Skeletal muscle tissue (tissue), 3 donors: ENCODE measurements at regions not wholly inside any gene's neighbourhood (a gene's known extent, or its start where the extent isn't known, plus 50 kb on each side); places are given as distances from the start of the nearest gene placed in this dataset.

Experiments used
- H3K27ac ChIP-seq: one replicate; pipeline ENCODE4 v1.7.0; 2013; ENCODE audit warnings: mild to moderate bottlenecking, low read depth, low read length, inconsistent platforms
- H3K27me3 ChIP-seq, 3 donors: one replicate each; pipeline ENCODE4 v1.7.0; 2013; ENCODE audit warnings: low read length in 3 of 3; ENCODE audit not compliant: control insufficient read depth in 3 of 3, insufficient read depth in 3 of 3
- H3K36me3 ChIP-seq, 3 donors: one replicate each; pipeline ENCODE4 v1.7.0; 2013; ENCODE audit warnings: low read length in 3 of 3; ENCODE audit not compliant: control insufficient read depth in 3 of 3, insufficient read depth in 3 of 3
- H3K4me1 ChIP-seq, 3 donors: one replicate each; pipeline ENCODE4 v1.7.0; 2013; ENCODE audit warnings: low read length in 3 of 3, mild to moderate bottlenecking in 3 of 3; ENCODE audit not compliant: control insufficient read depth in 3 of 3, insufficient read depth in 3 of 3
- H3K4me3 ChIP-seq, 3 donors: one replicate each; pipeline ENCODE4 v1.7.0; 2013; ENCODE audit warnings: low read length in 3 of 3
- H3K9ac ChIP-seq, 3 donors: one replicate each; pipeline ENCODE4 v1.7.0; 2013; ENCODE audit warnings: low read length in 3 of 3, mild to moderate bottlenecking in 3 of 3, moderate library complexity in 2 of 3, low read depth in 1 of 3
- H3K9me3 ChIP-seq, 3 donors: one replicate each; pipeline ENCODE4 v1.7.0; 2013; ENCODE audit warnings: low read length in 3 of 3; ENCODE audit not compliant: control insufficient read depth in 3 of 3
- donor health status: Osteomylitis.

- Histone ChIP-seq H3K9ac (no peak overlapping the region), H3K4me3 (no peak overlapping the region), H3K27ac (no peak overlapping the region), H3K9me3 (no peaks in the 10 kb centered on the region), H3K4me1 (no peaks in the 10 kb centered on the region), H3K27me3 (no peaks in the 10 kb centered on the region), H3K36me3 (no peaks in the 10 kb centered on the region)
These were observed 514.5 kb upstream of the KLHL1 start for GRCh38 chr13:70622796-70623195.

- Histone ChIP-seq H3K9me3 (no peaks in the 10 kb centered on the region), H3K27me3 (no peaks in the 10 kb centered on the region), H3K4me1 (no peaks in the 10 kb centered on the region), H3K4me3 (no peak overlapping the region), H3K9ac (no peak overlapping the region), H3K36me3 (no peaks in the 10 kb centered on the region), H3K27ac (no peak overlapping the region)
These were observed 511.7 kb upstream of the KLHL1 start for GRCh38 chr13:70619936-70620335.

GRCh38 chr13:70616847-70617246 is 508.6 kb upstream of the KLHL1 start:
- Histone ChIP-seq H3K9ac (no peak overlapping the region), H3K36me3 (no peaks in the 10 kb centered on the region), H3K9me3 (no peaks in the 10 kb centered on the region), H3K27ac (no peak overlapping the region), H3K4me3 (no peak overlapping the region), H3K27me3 (no peaks in the 10 kb centered on the region), H3K4me1 (no peaks in the 10 kb centered on the region)

GRCh38 chr13:70613295-70613694 is 505.0 kb upstream of the KLHL1 start:
- H3K4me1 ChIP-seq, result no peaks in the 10 kb centered on the region
- no peak overlapping the region for H3K4me3 ChIP-seq
- H3K9me3 ChIP-seq, result no peaks in the 10 kb centered on the region
- H3K36me3 ChIP-seq, result no peaks in the 10 kb centered on the region
- no peak overlapping the region for H3K9ac ChIP-seq
- H3K27me3 ChIP-seq, result no peaks in the 10 kb centered on the region
- H3K27ac ChIP-seq, result no peak overlapping the region

GRCh38 chr13:70612881-70613280 is 504.6 kb upstream of the KLHL1 start:
- no peaks in the 10 kb centered on the region for H3K36me3 ChIP-seq
- H3K4me3 ChIP-seq, result no peak overlapping the region
- H3K27me3 ChIP-seq, result no peaks in the 10 kb centered on the region
- H3K27ac ChIP-seq, result no peak overlapping the region
- no peaks in the 10 kb centered on the region for H3K4me1 ChIP-seq
- H3K9ac ChIP-seq, result no peak overlapping the region
- H3K9me3 ChIP-seq, result no peaks in the 10 kb centered on the region

- H3K9me3 ChIP-seq, result no peaks in the 10 kb centered on the region
- no peak overlapping the region for H3K9ac ChIP-seq
These were observed 496.2 kb upstream of the KLHL1 start for GRCh38 chr13:70604448-70604847.

GRCh38 chr13:70593716-70594115 is 485.5 kb upstream of the KLHL1 start:
- no peaks in the 10 kb centered on the region for H3K36me3 ChIP-seq
- no peaks in the 10 kb centered on the region for H3K4me1 ChIP-seq
- H3K9me3 ChIP-seq, result no peaks in the 10 kb centered on the region
- no peak overlapping the region for H3K9ac ChIP-seq
- H3K4me3 ChIP-seq, result no peak overlapping the region
- H3K27ac ChIP-seq, result no peak overlapping the region
- no peaks in the 10 kb centered on the region for H3K27me3 ChIP-seq

More at GRCh38 chr13:70604448-70604847, 496.2 kb upstream of the KLHL1 start:
- no peak overlapping the region for H3K4me3 ChIP-seq
- H3K27me3 ChIP-seq, result no peaks in the 10 kb centered on the region
- H3K4me1 ChIP-seq, result no peaks in the 10 kb centered on the region
- no peaks in the 10 kb centered on the region for H3K36me3 ChIP-seq
- no peak overlapping the region for H3K27ac ChIP-seq

- Histone ChIP-seq H3K9me3 (no peaks in the 10 kb centered on the region), H3K4me1 (no peaks in the 10 kb centered on the region), H3K4me3 (no peak overlapping the region), H3K27me3 (no peaks in the 10 kb centered on the region), H3K9ac (no peak overlapping the region), H3K27ac (no peak overlapping the region), H3K36me3 (no peaks in the 10 kb centered on the region)
These were observed 476.9 kb upstream of the KLHL1 start for GRCh38 chr13:70585109-70585508.

- Histone ChIP-seq H3K4me3 (no peak overlapping the region), H3K36me3 (no peaks in the 10 kb centered on the region), H3K27ac (no peak overlapping the region), H3K4me1 (no peaks in the 10 kb centered on the region), H3K9me3 (no peaks in the 10 kb centered on the region), H3K9ac (no peak overlapping the region), H3K27me3 (no peaks in the 10 kb centered on the region)
These were observed 472.6 kb upstream of the KLHL1 start for GRCh38 chr13:70580825-70581224.

GRCh38 chr13:70579941-70580340 is 471.7 kb upstream of the KLHL1 start:
- H3K9me3 ChIP-seq, result no peaks in the 10 kb centered on the region
- no peak overlapping the region for H3K27ac ChIP-seq
- no peaks in the 10 kb centered on the region for H3K27me3 ChIP-seq
- H3K4me3 ChIP-seq, result no peak overlapping the region
- no peak overlapping the region for H3K9ac ChIP-seq
- no peaks in the 10 kb centered on the region for H3K36me3 ChIP-seq
- no peaks in the 10 kb centered on the region for H3K4me1 ChIP-seq

- no peaks in the 10 kb centered on the region for H3K27me3 ChIP-seq
- no peaks in the 10 kb centered on the region for H3K36me3 ChIP-seq
- H3K9ac ChIP-seq, result no peak overlapping the region
- H3K9me3 ChIP-seq, result no peaks in the 10 kb centered on the region
- no peak overlapping the region for H3K4me3 ChIP-seq
- no peaks in the 10 kb centered on the region for H3K4me1 ChIP-seq
- H3K27ac ChIP-seq, result no peak overlapping the region
These were observed 463.0 kb upstream of the KLHL1 start for GRCh38 chr13:70571221-70571620.
